GM21423 (cell line): ENCODE measurements at regions not wholly inside any gene's neighbourhood (a gene's known extent, or its start where the extent isn't known, plus 50 kb on each side); places are given as distances from the start of the nearest gene placed in this dataset.

Experiments
- ATAC-seq: cut with Tn5 transposase; IDR thresholded peaks from one replicate; pipeline ENCODE4 v1.9.1; 2021; ENCODE audit warnings: mild to moderate bottlenecking, moderate library complexity; ENCODE audit not compliant: unreplicated experiment

GRCh38 chr5:56434986-56435385 is 201.9 kb upstream of the ANKRD55 start:
- no peak for ATAC-seq

GRCh38 chr5:56433039-56433617 is 200.0 kb upstream of the ANKRD55 start:
- ATAC-seq = no peak

- ATAC-seq = no peak
Measured at GRCh38 chr5:56432321-56432720, 199.2 kb upstream of the ANKRD55 start.

- no peak for ATAC-seq
Measured at GRCh38 chr5:56430422-56430821, 197.3 kb upstream of the ANKRD55 start.

GRCh38 chr5:56429110-56429561 is 196.0 kb upstream of the ANKRD55 start:
- ATAC-seq = no peak

DNA sequence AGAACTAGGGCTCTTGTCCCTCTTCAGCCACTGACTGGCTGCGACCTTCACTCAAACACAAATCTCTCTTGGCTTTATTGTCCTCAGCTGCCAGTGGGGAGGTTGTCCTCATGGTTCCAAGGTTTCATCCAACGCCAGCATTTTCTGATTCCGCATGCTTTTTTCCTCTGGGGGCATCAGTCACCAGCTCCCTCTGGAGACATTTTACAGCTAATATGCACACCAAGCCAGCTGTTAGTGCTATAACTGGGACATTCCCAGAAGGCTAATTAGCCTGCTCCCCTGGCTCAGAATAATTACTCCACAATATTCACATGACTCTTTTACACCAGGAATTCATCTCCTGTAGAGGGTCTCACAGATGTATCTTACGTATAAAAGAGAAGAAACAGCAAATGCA is 193.6 kb upstream of the ANKRD55 start:
- ATAC-seq = no peak

DNA sequence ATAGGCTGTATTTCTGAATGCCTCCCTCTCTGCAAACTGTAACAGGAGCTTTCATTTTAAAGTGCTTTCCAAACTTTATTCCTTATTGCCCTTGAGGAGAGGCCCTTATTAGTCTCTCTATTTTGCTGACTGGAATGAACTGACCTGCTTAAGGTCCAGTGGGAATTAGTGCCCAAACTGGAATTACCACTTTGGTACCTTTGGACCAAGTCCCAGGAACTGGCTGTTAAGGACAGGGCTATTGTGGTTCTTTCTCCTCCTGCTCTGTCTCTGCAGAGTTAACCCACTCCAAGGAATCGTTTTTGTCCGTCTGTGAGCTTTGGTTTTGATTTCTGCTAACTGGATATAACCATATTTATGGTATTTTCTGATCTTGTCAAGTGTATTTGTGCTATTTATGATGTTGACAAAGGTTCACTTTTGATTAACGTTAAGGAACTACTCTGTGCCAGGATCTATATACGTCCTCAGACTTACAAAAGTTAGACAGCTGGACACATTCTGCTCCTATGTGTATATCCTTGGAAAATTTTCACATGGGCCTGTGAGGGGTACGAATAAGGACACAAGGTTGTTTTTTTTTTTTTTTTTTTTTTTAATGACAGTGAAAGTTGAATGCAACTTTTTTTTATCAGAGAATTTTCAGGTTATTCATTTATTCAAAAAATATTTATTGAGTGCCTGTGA is 189.1 kb upstream of the ANKRD55 start:
- no peak for ATAC-seq

- ATAC-seq = no peak
Measured at GRCh38 chr5:56421246-56422075, 188.3 kb upstream of the ANKRD55 start.

DNA sequence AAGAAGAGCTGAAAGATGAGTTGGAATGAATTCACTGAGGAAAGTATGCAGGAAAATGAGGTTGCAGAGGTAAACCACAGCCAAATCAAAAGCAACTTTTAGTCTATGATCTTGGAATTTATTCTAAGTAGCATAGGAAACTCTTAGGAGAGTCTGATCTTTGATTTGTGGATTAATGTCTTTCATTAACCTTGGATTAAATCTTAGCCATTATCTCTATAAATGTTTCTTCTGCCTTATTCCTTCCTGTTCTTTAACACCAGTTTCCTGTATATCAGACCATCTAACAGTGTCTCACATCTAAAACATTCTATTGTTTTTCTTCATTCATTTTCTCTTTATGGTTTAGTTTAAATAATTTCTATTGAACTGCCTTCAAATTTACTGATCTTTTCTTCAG is 187.2 kb upstream of the ANKRD55 start:
- no peak for ATAC-seq

DNA sequence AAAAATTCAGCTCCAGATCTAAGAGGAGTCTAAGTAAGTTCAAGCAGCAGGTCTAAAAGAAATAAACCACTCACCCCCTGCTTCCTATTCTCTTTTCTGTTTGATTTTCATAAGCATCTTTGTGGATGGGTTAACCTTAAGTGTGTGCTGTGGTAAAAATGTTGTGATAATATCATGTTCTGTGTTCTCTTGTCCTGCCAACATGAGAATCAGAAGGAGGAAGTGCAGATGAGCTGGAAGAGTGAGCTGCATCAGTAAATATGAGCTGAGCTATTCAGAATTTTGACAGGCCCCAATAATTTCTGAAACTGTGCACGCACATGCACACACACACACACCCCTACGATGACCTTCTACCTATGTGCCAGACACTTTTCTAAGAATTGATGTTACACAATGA is 186.5 kb upstream of the ANKRD55 start:
- no peak for ATAC-seq

DNA sequence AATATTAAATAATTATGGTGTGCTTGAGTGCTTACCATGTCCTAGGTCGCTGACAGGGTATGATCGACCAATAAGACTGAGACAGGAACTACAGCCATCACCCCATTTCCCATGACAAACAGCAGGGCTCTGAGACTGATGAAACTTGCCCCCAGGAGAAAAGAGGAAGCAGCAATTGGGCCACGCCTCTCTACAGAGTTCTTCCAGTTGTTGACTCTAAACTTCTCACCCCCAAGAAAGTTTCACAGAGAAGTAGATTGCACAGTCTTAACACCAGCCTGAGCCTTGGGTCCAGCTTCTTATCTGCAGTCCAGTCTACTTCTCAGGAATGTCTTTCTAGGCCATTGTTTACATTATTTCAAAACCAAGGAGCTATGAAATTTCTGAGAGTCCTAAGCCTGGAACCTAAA is 182.2 kb upstream of the ANKRD55 start:
- ATAC-seq = peak; percentile 78

- no peak for ATAC-seq
Measured at GRCh38 chr5:56414066-56414465, 180.9 kb upstream of the ANKRD55 start.

GRCh38 chr5:56413546-56413945 is 180.4 kb upstream of the ANKRD55 start:
- ATAC-seq = no peak

DNA sequence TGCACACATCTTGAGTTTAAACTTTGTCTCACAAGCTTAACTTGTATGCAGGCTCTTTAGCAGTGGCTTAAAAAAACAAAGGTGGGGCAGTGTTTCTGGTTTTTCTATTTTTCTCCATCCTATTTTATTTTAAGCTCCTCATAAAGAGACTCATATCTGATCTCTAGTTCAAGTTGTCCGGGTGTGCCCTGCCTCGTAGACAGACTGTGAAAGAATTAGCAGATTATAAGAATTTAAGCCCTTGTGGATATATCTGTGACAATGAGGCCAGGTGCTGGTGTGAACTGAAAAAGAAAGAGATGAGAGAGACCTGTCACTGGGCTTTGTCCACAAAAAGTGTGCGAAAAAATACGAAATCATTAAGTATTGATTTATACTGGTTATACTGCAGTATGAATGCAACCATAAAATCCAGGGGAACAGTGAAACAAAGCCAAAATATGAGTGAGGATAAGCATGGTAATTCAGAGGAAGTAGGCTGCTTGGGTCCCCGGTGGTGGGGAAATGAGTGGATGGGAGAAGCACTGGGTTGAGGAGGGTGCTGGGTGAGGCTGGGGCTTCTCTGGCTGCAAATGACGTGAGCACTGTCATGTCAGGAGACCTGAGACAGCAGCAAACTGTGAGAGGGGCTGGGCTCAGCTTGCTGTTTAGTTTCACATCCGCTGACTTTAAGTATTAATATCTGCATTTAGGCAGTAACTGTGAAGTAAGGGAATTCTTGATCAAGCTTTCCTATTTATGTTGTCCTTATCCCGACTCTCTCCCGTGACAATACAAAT is 179.7 kb upstream of the ANKRD55 start:
- peak; percentile 90 for ATAC-seq

- ATAC-seq = no peak
Measured at GRCh38 chr5:56410696-56411095, 177.6 kb upstream of the ANKRD55 start.

DNA sequence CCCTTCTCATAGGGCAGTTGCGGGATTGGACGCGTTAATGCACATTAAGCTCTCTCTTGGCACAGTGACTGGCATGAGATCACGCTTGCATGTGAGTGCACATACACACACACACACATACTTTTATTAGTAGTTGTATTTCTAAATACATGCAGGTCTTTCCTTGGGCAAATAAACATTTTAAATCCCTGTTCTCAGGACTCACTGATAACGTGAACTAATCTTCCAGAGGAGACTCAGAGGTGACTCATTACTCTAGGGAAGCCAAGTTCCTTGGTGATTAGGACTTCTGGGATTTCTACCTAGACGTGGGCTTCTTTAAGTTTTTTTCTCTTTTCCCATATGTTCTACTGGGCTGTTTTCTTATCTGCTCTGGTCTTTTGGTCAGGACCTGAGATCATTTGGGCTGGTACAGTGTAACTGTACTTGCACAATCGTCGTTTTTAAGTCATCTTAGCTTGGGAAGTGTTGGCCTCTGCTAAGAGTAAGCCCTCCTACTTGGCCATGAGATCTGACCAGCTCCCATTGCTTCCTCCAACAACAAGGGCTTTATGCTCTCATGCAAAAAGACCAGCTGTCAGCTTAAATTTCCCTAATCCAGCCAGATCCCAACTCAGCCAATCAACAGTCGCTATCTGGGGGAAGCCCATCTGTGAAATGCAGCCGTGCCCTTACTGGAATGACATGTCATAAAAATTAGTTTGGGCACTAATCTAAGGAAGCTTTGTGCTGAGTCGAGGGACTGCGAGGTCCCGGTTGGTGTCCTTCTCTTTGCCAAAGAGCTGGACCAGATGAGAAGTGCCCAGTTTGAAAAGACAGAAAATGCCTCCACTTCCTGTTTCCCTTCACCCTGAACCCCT is 176.4 kb upstream of the ANKRD55 start:
- ATAC-seq = no peak

GRCh38 chr5:56406838-56407237 is 173.7 kb upstream of the ANKRD55 start:
- ATAC-seq = no peak

DNA sequence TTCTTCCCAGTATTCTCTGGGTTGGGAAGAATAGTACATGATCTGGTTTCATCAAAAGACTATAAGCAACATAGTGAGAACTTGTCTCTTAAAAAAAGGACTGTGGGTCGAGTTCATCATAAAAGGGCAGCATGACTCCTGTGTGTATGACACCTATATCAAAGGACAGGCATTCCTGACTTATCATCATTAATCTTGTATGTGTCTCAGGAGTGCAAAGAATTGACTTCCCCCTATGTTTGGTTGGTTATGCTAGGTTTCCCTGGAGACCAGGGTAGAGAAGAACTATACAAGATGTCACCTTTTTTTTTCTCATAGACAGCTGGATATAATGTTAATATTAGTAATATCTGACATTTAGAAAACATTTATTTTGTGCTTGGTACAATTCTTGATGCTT is 173.1 kb upstream of the ANKRD55 start:
- ATAC-seq = no peak

- no peak for ATAC-seq
Measured at GRCh38 chr5:56405116-56405908, 172.2 kb upstream of the ANKRD55 start.
